ENCODE measurements at regions not wholly inside any gene's neighbourhood (a gene's known extent, or its start where the extent isn't known, plus 50 kb on each side); places are given as distances from the start of the nearest gene placed in this dataset.
"Not testable (repeated sequence)": the region's sequence is repeated elsewhere in the genome, so short reads cannot be mapped to it uniquely, and the experiment has no call there.

GRCh38 chr4:9702696-9703095, 78.7 kb upstream of the DRD5 start:
- H3K27me3 ChIP-seq (ENCODE audit: insufficient read depth, low read length, poor library complexity, severe bottlenecking); H3F3A ChIP-seq (ENCODE audit: low read depth); H3K79me2 ChIP-seq (ENCODE audit: insufficient read depth, low read length); H3K4me3 ChIP-seq (ENCODE audit: low read length, poor library complexity, severe bottlenecking); H3K36me3 ChIP-seq (ENCODE audit: insufficient read depth, low read length); H4K20me1 ChIP-seq (ENCODE audit: insufficient read depth, low read length, poor library complexity, severe bottlenecking); H3K9me3 ChIP-seq (ENCODE audit: insufficient read depth, low read depth, low read length); H3K9ac ChIP-seq (ENCODE audit: low read depth, low read length, poor library complexity, severe bottlenecking); H3K9me2 ChIP-seq (replicated peaks; ENCODE audit: low read depth, low read length); H3K4me1 ChIP-seq (ENCODE audit: insufficient read depth, low read length, poor library complexity, severe bottlenecking); H2AFZ ChIP-seq (ENCODE audit: low read length); H3K4me2 ChIP-seq (ENCODE audit: low read depth, low read length, poor library complexity, severe bottlenecking): not testable (repeated sequence)

- no peak overlapping the region for H2AFZ ChIP-seq (ENCODE audit: low read length)
- no peaks in the 10 kb centered on the region for H3K9me2 ChIP-seq (replicated peaks; ENCODE audit: low read depth, low read length)
- H3K9me3 ChIP-seq (ENCODE audit: insufficient read depth, low read depth, low read length): no peaks in the 10 kb centered on the region
- H3K4me2 ChIP-seq (ENCODE audit: low read depth, low read length, poor library complexity, severe bottlenecking): no peak overlapping the region
- no peaks in the 10 kb centered on the region for H4K20me1 ChIP-seq (ENCODE audit: insufficient read depth, low read length, poor library complexity, severe bottlenecking)
- H3K36me3 ChIP-seq (ENCODE audit: insufficient read depth, low read length): no peaks in the 10 kb centered on the region
- H3K27me3 ChIP-seq (ENCODE audit: insufficient read depth, low read length, poor library complexity, severe bottlenecking): no peaks in the 10 kb centered on the region
- TF ChIP-seq CTCF (conservative IDR thresholded peaks at IDR 0.05; ENCODE audit: low read length) (peak; percentile 75), EZH2phosphoT487 (IDR thresholded peaks at IDR 0.05; ENCODE audit: borderline replicate concordance) (no peak)
- no peaks in the 10 kb centered on the region for H3K4me1 ChIP-seq (ENCODE audit: insufficient read depth, low read length, poor library complexity, severe bottlenecking)
- H3F3A ChIP-seq (ENCODE audit: low read depth): no peaks in the 10 kb centered on the region
- no peaks in the 10 kb centered on the region for H3K79me2 ChIP-seq (ENCODE audit: insufficient read depth, low read length)
- no peak overlapping the region for H3K4me3 ChIP-seq (ENCODE audit: low read length, poor library complexity, severe bottlenecking)
- no peak overlapping the region for H3K9ac ChIP-seq (ENCODE audit: low read depth, low read length, poor library complexity, severe bottlenecking)
Observed at GRCh38 chr4:9703391-9703790, 78.0 kb upstream of the DRD5 start.

GRCh38 chr4:9704126-9704525, 77.3 kb upstream of the DRD5 start:
- H3F3A ChIP-seq (ENCODE audit: low read depth); H3K27me3 ChIP-seq (ENCODE audit: insufficient read depth, low read length, poor library complexity, severe bottlenecking); H3K79me2 ChIP-seq (ENCODE audit: insufficient read depth, low read length); H3K4me3 ChIP-seq (ENCODE audit: low read length, poor library complexity, severe bottlenecking); H2AFZ ChIP-seq (ENCODE audit: low read length); H3K9ac ChIP-seq (ENCODE audit: low read depth, low read length, poor library complexity, severe bottlenecking); H4K20me1 ChIP-seq (ENCODE audit: insufficient read depth, low read length, poor library complexity, severe bottlenecking); H3K4me2 ChIP-seq (ENCODE audit: low read depth, low read length, poor library complexity, severe bottlenecking); H3K36me3 ChIP-seq (ENCODE audit: insufficient read depth, low read length); H3K9me3 ChIP-seq (ENCODE audit: insufficient read depth, low read depth, low read length); H3K4me1 ChIP-seq (ENCODE audit: insufficient read depth, low read length, poor library complexity, severe bottlenecking); H3K9me2 ChIP-seq (replicated peaks; ENCODE audit: low read depth, low read length): not testable (repeated sequence)

- no peaks in the 10 kb centered on the region for H3K79me2 ChIP-seq (ENCODE audit: insufficient read depth, low read length)
- no peaks in the 10 kb centered on the region for H3K9me3 ChIP-seq (ENCODE audit: insufficient read depth, low read depth, low read length)
- H4K20me1 ChIP-seq (ENCODE audit: insufficient read depth, low read length, poor library complexity, severe bottlenecking): no peaks in the 10 kb centered on the region
- no peaks in the 10 kb centered on the region for H3K4me1 ChIP-seq (ENCODE audit: insufficient read depth, low read length, poor library complexity, severe bottlenecking)
- no peak overlapping the region for H3K4me3 ChIP-seq (ENCODE audit: low read length, poor library complexity, severe bottlenecking)
- TF ChIP-seq EZH2phosphoT487 (IDR thresholded peaks at IDR 0.05; ENCODE audit: borderline replicate concordance) (no peak), CTCF (conservative IDR thresholded peaks at IDR 0.05; ENCODE audit: low read length) (peak; percentile 30; the same call in 1 of the 2 replicates)
- no peaks in the 10 kb centered on the region for H3K9me2 ChIP-seq (replicated peaks; ENCODE audit: low read depth, low read length)
- no peaks in the 10 kb centered on the region for H3F3A ChIP-seq (ENCODE audit: low read depth)
- H3K4me2 ChIP-seq (ENCODE audit: low read depth, low read length, poor library complexity, severe bottlenecking): no peak overlapping the region
- no peaks in the 10 kb centered on the region for H3K36me3 ChIP-seq (ENCODE audit: insufficient read depth, low read length)
- no peak overlapping the region for H2AFZ ChIP-seq (ENCODE audit: low read length)
- no peaks in the 10 kb centered on the region for H3K27me3 ChIP-seq (ENCODE audit: insufficient read depth, low read length, poor library complexity, severe bottlenecking)
- H3K9ac ChIP-seq (ENCODE audit: low read depth, low read length, poor library complexity, severe bottlenecking): no peak overlapping the region
Observed at GRCh38 chr4:9704551-9705332, 76.7 kb upstream of the DRD5 start.

- H3K9me3 ChIP-seq (ENCODE audit: insufficient read depth, low read depth, low read length); H3K4me3 ChIP-seq (ENCODE audit: low read length, poor library complexity, severe bottlenecking); H3K79me2 ChIP-seq (ENCODE audit: insufficient read depth, low read length); H3K9ac ChIP-seq (ENCODE audit: low read depth, low read length, poor library complexity, severe bottlenecking); H2AFZ ChIP-seq (ENCODE audit: low read length); H3K9me2 ChIP-seq (replicated peaks; ENCODE audit: low read depth, low read length); H3K27me3 ChIP-seq (ENCODE audit: insufficient read depth, low read length, poor library complexity, severe bottlenecking); H4K20me1 ChIP-seq (ENCODE audit: insufficient read depth, low read length, poor library complexity, severe bottlenecking); H3K4me2 ChIP-seq (ENCODE audit: low read depth, low read length, poor library complexity, severe bottlenecking); H3K36me3 ChIP-seq (ENCODE audit: insufficient read depth, low read length); H3K4me1 ChIP-seq (ENCODE audit: insufficient read depth, low read length, poor library complexity, severe bottlenecking); H3F3A ChIP-seq (ENCODE audit: low read depth): not testable (repeated sequence)
Observed at GRCh38 chr4:9707281-9707680, 74.2 kb upstream of the DRD5 start.

GRCh38 chr4:9707936-9708335, 73.5 kb upstream of the DRD5 start:
- H3K4me2 ChIP-seq (ENCODE audit: low read depth, low read length, poor library complexity, severe bottlenecking); H3K36me3 ChIP-seq (ENCODE audit: insufficient read depth, low read length); H3K4me3 ChIP-seq (ENCODE audit: low read length, poor library complexity, severe bottlenecking); H3K4me1 ChIP-seq (ENCODE audit: insufficient read depth, low read length, poor library complexity, severe bottlenecking); H3K9me3 ChIP-seq (ENCODE audit: insufficient read depth, low read depth, low read length); H3F3A ChIP-seq (ENCODE audit: low read depth); H4K20me1 ChIP-seq (ENCODE audit: insufficient read depth, low read length, poor library complexity, severe bottlenecking); H2AFZ ChIP-seq (ENCODE audit: low read length); H3K9ac ChIP-seq (ENCODE audit: low read depth, low read length, poor library complexity, severe bottlenecking); H3K9me2 ChIP-seq (replicated peaks; ENCODE audit: low read depth, low read length); H3K79me2 ChIP-seq (ENCODE audit: insufficient read depth, low read length); H3K27me3 ChIP-seq (ENCODE audit: insufficient read depth, low read length, poor library complexity, severe bottlenecking): not testable (repeated sequence)

Measured in Loucy (cell line).